ENCODE measurements at regions not wholly inside any gene's neighbourhood (a gene's known extent, or its start where the extent isn't known, plus 50 kb on each side); places are given as distances from the start of the nearest gene placed in this dataset.

- TF ChIP-seq, protein P1, sequence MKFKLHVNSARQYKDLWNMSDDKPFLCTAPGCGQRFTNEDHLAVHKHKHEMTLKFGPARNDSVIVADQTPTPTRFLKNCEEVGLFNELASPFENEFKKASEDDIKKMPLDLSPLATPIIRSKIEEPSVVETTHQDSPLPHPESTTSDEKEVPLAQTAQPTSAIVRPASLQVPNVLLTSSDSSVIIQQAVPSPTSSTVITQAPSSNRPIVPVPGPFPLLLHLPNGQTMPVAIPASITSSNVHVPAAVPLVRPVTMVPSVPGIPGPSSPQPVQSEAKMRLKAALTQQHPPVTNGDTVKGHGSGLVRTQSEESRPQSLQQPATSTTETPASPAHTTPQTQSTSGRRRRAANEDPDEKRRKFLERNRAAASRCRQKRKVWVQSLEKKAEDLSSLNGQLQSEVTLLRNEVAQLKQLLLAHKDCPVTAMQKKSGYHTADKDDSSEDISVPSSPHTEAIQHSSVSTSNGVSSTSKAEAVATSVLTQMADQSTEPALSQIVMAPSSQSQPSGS (IDR thresholded peaks at IDR 0.05; ENCODE audit: low read length) = no peak
- no peak for TF ChIP-seq CHD1 (IDR thresholded peaks at IDR 0.05; ENCODE audit: low read depth, low read length)
- TF ChIP-seq, protein P2, sequence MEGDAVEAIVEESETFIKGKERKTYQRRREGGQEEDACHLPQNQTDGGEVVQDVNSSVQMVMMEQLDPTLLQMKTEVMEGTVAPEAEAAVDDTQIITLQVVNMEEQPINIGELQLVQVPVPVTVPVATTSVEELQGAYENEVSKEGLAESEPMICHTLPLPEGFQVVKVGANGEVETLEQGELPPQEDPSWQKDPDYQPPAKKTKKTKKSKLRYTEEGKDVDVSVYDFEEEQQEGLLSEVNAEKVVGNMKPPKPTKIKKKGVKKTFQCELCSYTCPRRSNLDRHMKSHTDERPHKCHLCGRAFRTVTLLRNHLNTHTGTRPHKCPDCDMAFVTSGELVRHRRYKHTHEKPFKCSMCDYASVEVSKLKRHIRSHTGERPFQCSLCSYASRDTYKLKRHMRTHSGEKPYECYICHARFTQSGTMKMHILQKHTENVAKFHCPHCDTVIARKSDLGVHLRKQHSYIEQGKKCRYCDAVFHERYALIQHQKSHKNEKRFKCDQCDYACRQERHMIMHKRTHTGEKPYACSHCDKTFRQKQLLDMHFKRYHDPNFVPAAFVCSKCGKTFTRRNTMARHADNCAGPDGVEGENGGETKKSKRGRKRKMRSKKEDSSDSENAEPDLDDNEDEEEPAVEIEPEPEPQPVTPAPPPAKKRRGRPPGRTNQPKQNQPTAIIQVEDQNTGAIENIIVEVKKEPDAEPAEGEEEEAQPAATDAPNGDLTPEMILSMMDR (IDR thresholded peaks at IDR 0.05; ENCODE audit: control extremely low read depth in 1 of 3, insufficient read depth in 1 of 3, low read depth in 1 of 3, low read length in 3 of 3) = no peak
- no peak for TF ChIP-seq EP300 (IDR thresholded peaks at IDR 0.05; ENCODE audit: borderline replicate concordance in 1 of 2, low read depth in 2 of 2, low read length in 2 of 2)
- TF ChIP-seq SRF (IDR thresholded peaks at IDR 0.05; ENCODE audit: low read depth, low read length) = no peak
- no peak for TF ChIP-seq TAF1 (IDR thresholded peaks at IDR 0.05; ENCODE audit: low read depth, low read length)
- TF ChIP-seq, protein P3, sequence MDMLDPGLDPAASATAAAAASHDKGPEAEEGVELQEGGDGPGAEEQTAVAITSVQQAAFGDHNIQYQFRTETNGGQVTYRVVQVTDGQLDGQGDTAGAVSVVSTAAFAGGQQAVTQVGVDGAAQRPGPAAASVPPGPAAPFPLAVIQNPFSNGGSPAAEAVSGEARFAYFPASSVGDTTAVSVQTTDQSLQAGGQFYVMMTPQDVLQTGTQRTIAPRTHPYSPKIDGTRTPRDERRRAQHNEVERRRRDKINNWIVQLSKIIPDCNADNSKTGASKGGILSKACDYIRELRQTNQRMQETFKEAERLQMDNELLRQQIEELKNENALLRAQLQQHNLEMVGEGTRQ (IDR thresholded peaks at IDR 0.05; ENCODE audit: low read length) = no peak
- TF ChIP-seq RAD21 (IDR thresholded peaks at IDR 0.05 in 1 of 2, conservative IDR thresholded peaks at IDR 0.05 in 1 of 2; ENCODE audit: low read depth in 2 of 2, low read length in 2 of 2) = no peak
- TF ChIP-seq HDAC6 (IDR thresholded peaks at IDR 0.05; ENCODE audit: low read depth, low read length) = no peak
Measured at GRCh38 chr2:241926541-241927311, 57.2 kb downstream of the RTP5 start.

All from H1 (cell line).